MM.1S (cell line): ENCODE measurements at regions not wholly inside any gene's neighbourhood (a gene's known extent, or its start where the extent isn't known, plus 50 kb on each side); places are given as distances from the start of the nearest gene placed in this dataset.

Source experiments
- DNase-seq: peaks from one replicate; pipeline ENCODE4 v3.0.0-alpha.2; 2015
- H2AFZ ChIP-seq: fragments of 300-600 bp; sonication (generic); 2 replicates; pipeline ENCODE4 v1.6.0; 2016; ENCODE audit warnings: antibody characterized with exemption, low read length
- H3F3A ChIP-seq: fragments of 300-600 bp; sonication (generic); 2 replicates; pipeline ENCODE4 v1.6.1; 2016; ENCODE audit warnings: mild to moderate bottlenecking, antibody characterized with exemption, low read length, moderate library complexity, mixed read lengths; ENCODE audit not compliant: insufficient read depth
- H3K27ac ChIP-seq: fragments of 300-600 bp; sonication (generic); 2 replicates; pipeline ENCODE4 v1.5.1; 2016; ENCODE audit warnings: mild to moderate bottlenecking, low read length
- H3K27me3 ChIP-seq: fragments of 300-600 bp; sonication (generic); replicated peaks from 2 replicates; pipeline ENCODE4 v1.6.0; 2016; ENCODE audit warnings: low read length; ENCODE audit not compliant: insufficient read depth
- H3K36me3 ChIP-seq: fragments of 300-600 bp; sonication (generic); replicated peaks from 2 replicates; pipeline ENCODE4 v1.6.1; 2016; ENCODE audit warnings: mild to moderate bottlenecking, low read length, mixed read lengths; ENCODE audit not compliant: insufficient read depth
- H3K4me1 ChIP-seq: fragments of 300-600 bp; sonication (generic); 2 replicates; pipeline ENCODE4 v1.6.1; 2016; ENCODE audit warnings: low read length, mixed read lengths
- H3K4me2 ChIP-seq: fragments of 300-600 bp; sonication (generic); 2 replicates; pipeline ENCODE4 v1.6.0; 2016; ENCODE audit warnings: low read depth, low read length
- H3K4me3 ChIP-seq: fragments of 300-600 bp; sonication (generic); 2 replicates; pipeline ENCODE4 v1.5.1; 2016; ENCODE audit warnings: low read length, mixed read lengths
- H3K79me2 ChIP-seq: fragments of 300-600 bp; sonication (generic); 2 replicates; pipeline ENCODE4 v1.6.1; 2016; ENCODE audit warnings: mixed run types, low read length, mixed read lengths
- H3K9ac ChIP-seq: fragments of 300-600 bp; sonication (generic); 2 replicates; pipeline ENCODE4 v1.6.1; 2016; ENCODE audit warnings: low read length, mixed read lengths
- H3K9me2 ChIP-seq: fragments of 300-600 bp; sonication (generic); replicated peaks from 2 replicates; pipeline ENCODE4 v1.6.1; 2016; ENCODE audit warnings: mild to moderate bottlenecking, low read length, mixed read lengths; ENCODE audit not compliant: insufficient read depth
- H3K9me3 ChIP-seq: fragments of 300-600 bp; sonication (generic); replicated peaks from 2 replicates; pipeline ENCODE4 v1.6.1; 2016; ENCODE audit warnings: mild to moderate bottlenecking, low read length, mixed read lengths; ENCODE audit not compliant: insufficient read depth
- H4K20me1 ChIP-seq: fragments of 300-600 bp; sonication (generic); 2 replicates; pipeline ENCODE4 v1.6.1; 2016; ENCODE audit warnings: mild to moderate bottlenecking, low read length, moderate library complexity, mixed read lengths; ENCODE audit not compliant: insufficient read depth
- EZH2 ChIP-seq: fragments of 300-600 bp; sonication (generic); optimal IDR thresholded peaks from 2 replicates; pipeline ENCODE3; 2017; ENCODE audit warnings: low read depth, mild to moderate bottlenecking, antibody characterized with exemption, low read length, mixed read lengths
- EZH2phosphoT487 ChIP-seq: fragments of 300-600 bp; sonication (generic); IDR thresholded peaks from 2 replicates; pipeline ENCODE4 v1.6.1; 2018; ENCODE audit warnings: antibody characterized with exemption, low read length
- TF ChIP-seq, protein P1 (sequence below): fragments of 300-600 bp; sonication (generic); IDR thresholded peaks from 2 replicates; pipeline ENCODE4 v1.5.1; 2016; ENCODE audit warnings: antibody characterized with exemption, low read length, mixed read lengths

DNA sequence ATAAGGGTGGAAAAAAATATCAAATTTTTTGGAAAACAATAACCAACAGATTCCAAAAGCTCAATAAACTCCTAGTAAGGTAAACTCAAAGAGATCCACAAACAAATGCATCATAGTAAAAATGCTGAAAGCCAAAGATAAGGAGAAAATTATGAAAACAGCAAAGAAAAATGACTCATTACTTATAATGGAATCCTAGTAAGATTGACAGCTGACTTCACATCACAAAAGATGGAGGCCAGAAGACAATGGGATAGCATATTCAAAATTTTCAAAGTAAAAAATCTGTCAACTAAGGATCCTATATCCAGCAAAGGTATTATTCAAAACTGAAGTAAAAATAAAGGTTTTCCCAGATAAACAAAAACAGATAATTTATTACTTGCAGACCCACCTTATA is 183.4 kb upstream of the VIPR2 start:
- H3K4me2 ChIP-seq, result no peak overlapping the region
- no peak for DNase-seq
- no peaks in the 10 kb centered on the region for H3K4me1 ChIP-seq
- H3K27me3 ChIP-seq, result no peaks in the 10 kb centered on the region
- no peak overlapping the region for H3K27ac ChIP-seq
- no peak overlapping the region for H3K4me3 ChIP-seq
- H3K79me2 ChIP-seq, result no peaks in the 10 kb centered on the region
- H2AFZ ChIP-seq, result no peak overlapping the region
- no peak for TF ChIP-seq EZH2
- TF ChIP-seq, protein P1, sequence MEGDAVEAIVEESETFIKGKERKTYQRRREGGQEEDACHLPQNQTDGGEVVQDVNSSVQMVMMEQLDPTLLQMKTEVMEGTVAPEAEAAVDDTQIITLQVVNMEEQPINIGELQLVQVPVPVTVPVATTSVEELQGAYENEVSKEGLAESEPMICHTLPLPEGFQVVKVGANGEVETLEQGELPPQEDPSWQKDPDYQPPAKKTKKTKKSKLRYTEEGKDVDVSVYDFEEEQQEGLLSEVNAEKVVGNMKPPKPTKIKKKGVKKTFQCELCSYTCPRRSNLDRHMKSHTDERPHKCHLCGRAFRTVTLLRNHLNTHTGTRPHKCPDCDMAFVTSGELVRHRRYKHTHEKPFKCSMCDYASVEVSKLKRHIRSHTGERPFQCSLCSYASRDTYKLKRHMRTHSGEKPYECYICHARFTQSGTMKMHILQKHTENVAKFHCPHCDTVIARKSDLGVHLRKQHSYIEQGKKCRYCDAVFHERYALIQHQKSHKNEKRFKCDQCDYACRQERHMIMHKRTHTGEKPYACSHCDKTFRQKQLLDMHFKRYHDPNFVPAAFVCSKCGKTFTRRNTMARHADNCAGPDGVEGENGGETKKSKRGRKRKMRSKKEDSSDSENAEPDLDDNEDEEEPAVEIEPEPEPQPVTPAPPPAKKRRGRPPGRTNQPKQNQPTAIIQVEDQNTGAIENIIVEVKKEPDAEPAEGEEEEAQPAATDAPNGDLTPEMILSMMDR, result no peak
- TF ChIP-seq EZH2phosphoT487, result no peak
- H3K9me2 ChIP-seq, result no peaks in the 10 kb centered on the region
- 0 out of 2 replicates have a peak, but pooled peaks cover 4% of the 10 kb centered on the region for H3K9me3 ChIP-seq
- no peaks in the 10 kb centered on the region for H4K20me1 ChIP-seq
- no peaks in the 10 kb centered on the region for H3F3A ChIP-seq
- H3K9ac ChIP-seq, result no peak overlapping the region
- H3K36me3 ChIP-seq, result no peaks in the 10 kb centered on the region

DNA sequence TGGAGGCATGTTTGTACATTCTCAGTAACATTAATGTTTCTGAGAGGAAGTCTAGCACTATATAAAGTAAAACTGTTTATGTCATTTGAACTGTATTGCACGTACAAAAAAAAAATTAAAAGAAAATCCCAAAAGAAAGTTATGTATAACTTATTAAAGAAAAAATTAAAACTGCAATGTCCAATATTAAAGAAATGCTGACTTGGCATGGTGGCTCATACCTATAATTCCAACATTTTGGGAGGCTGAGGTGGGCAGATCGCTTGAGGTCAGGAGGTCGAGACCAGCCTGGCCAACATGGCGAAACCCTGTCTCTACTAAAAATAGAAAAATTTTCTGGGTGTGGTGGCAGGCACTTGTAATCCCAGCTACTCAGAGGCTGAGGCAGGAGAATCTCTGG is 178.7 kb upstream of the VIPR2 start:
- no peaks in the 10 kb centered on the region for H4K20me1 ChIP-seq
- no peak overlapping the region for H3K9ac ChIP-seq
- H3F3A ChIP-seq, result no peaks in the 10 kb centered on the region
- no peak overlapping the region for H2AFZ ChIP-seq
- no peak for DNase-seq
- no peaks in the 10 kb centered on the region for H3K27me3 ChIP-seq
- H3K9me3 ChIP-seq, result no peaks in the 10 kb centered on the region
- no peak overlapping the region for H3K4me3 ChIP-seq
- no peaks in the 10 kb centered on the region for H3K9me2 ChIP-seq
- TF ChIP-seq EZH2phosphoT487 (no peak), EZH2 (no peak)
- TF ChIP-seq, protein P1, result no peak
- no peaks in the 10 kb centered on the region for H3K4me1 ChIP-seq
- H3K27ac ChIP-seq, result no peak overlapping the region
- no peaks in the 10 kb centered on the region for H3K36me3 ChIP-seq
- no peak overlapping the region for H3K4me2 ChIP-seq
- H3K79me2 ChIP-seq, result no peaks in the 10 kb centered on the region

DNA sequence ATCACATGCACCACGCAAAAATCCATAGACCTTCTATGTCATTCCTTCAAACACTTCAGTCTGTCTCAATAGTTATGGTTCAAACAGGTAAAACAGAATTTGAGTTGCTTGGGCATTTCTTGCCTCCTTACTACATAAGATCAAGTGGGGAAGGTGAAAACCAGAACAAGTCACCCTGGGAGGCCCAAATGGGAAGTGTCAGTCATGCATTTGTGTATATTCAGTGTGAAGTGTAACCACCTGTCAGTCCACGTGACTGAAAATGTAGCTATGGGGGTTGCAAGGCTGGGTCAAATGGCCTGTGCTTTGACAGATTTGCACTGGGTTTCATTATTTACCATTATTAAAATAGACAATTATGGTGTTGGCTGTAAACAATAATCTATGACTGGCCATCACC is 176.6 kb upstream of the VIPR2 start:
- Histone ChIP-seq H3K9me3 (no peaks in the 10 kb centered on the region), H4K20me1 (no peaks in the 10 kb centered on the region), H3K27ac (no peak overlapping the region), H3F3A (no peaks in the 10 kb centered on the region), H3K27me3 (no peaks in the 10 kb centered on the region), H3K4me1 (no peaks in the 10 kb centered on the region), H3K79me2 (no peaks in the 10 kb centered on the region), H3K36me3 (no peaks in the 10 kb centered on the region), H3K9ac (no peak overlapping the region), H3K4me3 (no peak overlapping the region), H2AFZ (no peak overlapping the region), H3K9me2 (no peaks in the 10 kb centered on the region), H3K4me2 (no peak overlapping the region)
- TF ChIP-seq, protein P1, result no peak
- TF ChIP-seq EZH2, result no peak
- TF ChIP-seq EZH2phosphoT487, result no peak
- no peak for DNase-seq
